ENCODE measurements at regions not wholly inside any gene's neighbourhood (a gene's known extent, or its start where the extent isn't known, plus 50 kb on each side); places are given as distances from the start of the nearest gene placed in this dataset.

- CTCF ChIA-PET, result no interaction called here
- no peak for DNase-seq (ENCODE audit: extremely low spot score)
- TF ChIP-seq LEF1 (IDR thresholded peaks at IDR 0.05; ENCODE audit: borderline replicate concordance), result no peak
- TF ChIP-seq BHLHE40 (IDR thresholded peaks at IDR 0.05; ENCODE audit: borderline replicate concordance), result no peak
- TF ChIP-seq NFRKB (IDR thresholded peaks at IDR 0.05), result no peak
- no peak for TF ChIP-seq ZNF384 (IDR thresholded peaks at IDR 0.05)
- TF ChIP-seq L3MBTL2 (conservative IDR thresholded peaks at IDR 0.05), result no peak
- POLR2A ChIA-PET, result no interaction called here
Measured at GRCh38 chr4:152234571-152234970, 301.3 kb downstream of the FBXW7 start.

- DNase-seq (ENCODE audit: extremely low spot score), result no peak
- POLR2A ChIA-PET, result no interaction called here
- CTCF ChIA-PET, result interaction anchor here (0.8 kb wide), 1 partner anchor 28 kb away, joined by 3 read pairs; no protein-coding TSS in a partner anchor
- no peak for TF ChIP-seq HDGF (IDR thresholded peaks at IDR 0.05; ENCODE audit: borderline replicate concordance)
- TF ChIP-seq NFRKB (IDR thresholded peaks at IDR 0.05), result no peak
- no peak for TF ChIP-seq L3MBTL2 (conservative IDR thresholded peaks at IDR 0.05)
- no peak for TF ChIP-seq SUZ12 (IDR thresholded peaks at IDR 0.05)
Measured at GRCh38 chr4:152232271-152232670, 303.6 kb downstream of the FBXW7 start.

- ChIA-PET CTCF (no interaction called here), POLR2A (no interaction called here)
- no peak for DNase-seq (ENCODE audit: extremely low spot score)
- no peak for TF ChIP-seq SP1 (IDR thresholded peaks at IDR 0.05)
Measured at GRCh38 chr4:152229782-152230289, 306.1 kb downstream of the FBXW7 start.

GRCh38 chr4:152225680-152226079 lies 310.2 kb downstream of the FBXW7 start:
- ChIA-PET CTCF (no interaction called here), POLR2A (no interaction called here)
- no peak for DNase-seq (ENCODE audit: extremely low spot score)
- no peak for TF ChIP-seq FOXM1 (IDR thresholded peaks at IDR 0.05; ENCODE audit: borderline replicate concordance)
- TF ChIP-seq NFRKB (IDR thresholded peaks at IDR 0.05), result no peak
- no peak for TF ChIP-seq ZNF384 (IDR thresholded peaks at IDR 0.05)
- no peak for TF ChIP-seq FOXK2 (IDR thresholded peaks at IDR 0.05)
- TF ChIP-seq ARNT (IDR thresholded peaks at IDR 0.05), result no peak

- no peak for DNase-seq (ENCODE audit: extremely low spot score)
- POLR2A ChIA-PET, result no interaction called here
- CTCF ChIA-PET, result no interaction called here
- TF ChIP-seq FOXK2 (IDR thresholded peaks at IDR 0.05) (no peak), ARNT (IDR thresholded peaks at IDR 0.05) (no peak), NFRKB (IDR thresholded peaks at IDR 0.05) (no peak), HDGF (IDR thresholded peaks at IDR 0.05; ENCODE audit: borderline replicate concordance) (no peak), FOXA1 (IDR thresholded peaks at IDR 0.05) (no peak), ZNF384 (IDR thresholded peaks at IDR 0.05) (no peak), CTBP1 (IDR thresholded peaks at IDR 0.05; ENCODE audit: borderline replicate concordance) (no peak)
Measured at GRCh38 chr4:152224721-152225420, 311.0 kb downstream of the FBXW7 start.

GRCh38 chr4:152224223-152224622 lies 311.7 kb downstream of the FBXW7 start:
- POLR2A ChIA-PET, result no interaction called here
- no peak for TF ChIP-seq ZNF384 (IDR thresholded peaks at IDR 0.05)
- TF ChIP-seq L3MBTL2 (conservative IDR thresholded peaks at IDR 0.05), result no peak
- no peak for TF ChIP-seq BHLHE40 (IDR thresholded peaks at IDR 0.05; ENCODE audit: borderline replicate concordance)
- no peak for TF ChIP-seq PKNOX1 (IDR thresholded peaks at IDR 0.05)
- no peak for TF ChIP-seq TARDBP (IDR thresholded peaks at IDR 0.05)
- no peak for TF ChIP-seq HDGF (IDR thresholded peaks at IDR 0.05; ENCODE audit: borderline replicate concordance)
- no peak for TF ChIP-seq ARNT (IDR thresholded peaks at IDR 0.05)
- TF ChIP-seq LEF1 (IDR thresholded peaks at IDR 0.05; ENCODE audit: borderline replicate concordance), result no peak
- TF ChIP-seq CTBP1 (IDR thresholded peaks at IDR 0.05; ENCODE audit: borderline replicate concordance), result no peak
- TF ChIP-seq FOXM1 (IDR thresholded peaks at IDR 0.05; ENCODE audit: borderline replicate concordance), result no peak
- TF ChIP-seq FOXK2 (IDR thresholded peaks at IDR 0.05), result no peak
- TF ChIP-seq FOXA1 (IDR thresholded peaks at IDR 0.05), result no peak
- TF ChIP-seq SUZ12 (IDR thresholded peaks at IDR 0.05), result no peak
- no peak for TF ChIP-seq ELF4 (IDR thresholded peaks at IDR 0.05)
- no peak for TF ChIP-seq NFRKB (IDR thresholded peaks at IDR 0.05)

GRCh38 chr4:152223600-152223999 lies 312.3 kb downstream of the FBXW7 start:
- POLR2A ChIA-PET, result no interaction called here
- CTCF ChIA-PET, result no interaction called here
- TF ChIP-seq FOXK2 (IDR thresholded peaks at IDR 0.05) (no peak), FOXA1 (IDR thresholded peaks at IDR 0.05) (no peak), FOXM1 (IDR thresholded peaks at IDR 0.05; ENCODE audit: borderline replicate concordance) (no peak), L3MBTL2 (conservative IDR thresholded peaks at IDR 0.05) (no peak), PKNOX1 (IDR thresholded peaks at IDR 0.05) (no peak), HDGF (IDR thresholded peaks at IDR 0.05; ENCODE audit: borderline replicate concordance) (no peak), TARDBP (IDR thresholded peaks at IDR 0.05) (no peak), NFRKB (IDR thresholded peaks at IDR 0.05) (no peak), ZNF384 (IDR thresholded peaks at IDR 0.05) (no peak), SUZ12 (IDR thresholded peaks at IDR 0.05) (no peak), ELF4 (IDR thresholded peaks at IDR 0.05) (no peak), CTBP1 (IDR thresholded peaks at IDR 0.05; ENCODE audit: borderline replicate concordance) (no peak), SP1 (IDR thresholded peaks at IDR 0.05) (no peak), BHLHE40 (IDR thresholded peaks at IDR 0.05; ENCODE audit: borderline replicate concordance) (no peak), ARNT (IDR thresholded peaks at IDR 0.05) (no peak), LEF1 (IDR thresholded peaks at IDR 0.05; ENCODE audit: borderline replicate concordance) (no peak)
- DNase-seq (ENCODE audit: extremely low spot score), result no peak

More at GRCh38 chr4:152224223-152224622, 311.7 kb downstream of the FBXW7 start:
- no peak for DNase-seq (ENCODE audit: extremely low spot score)
- CTCF ChIA-PET, result no interaction called here
